ENCODE measurements at regions not wholly inside any gene's neighbourhood (a gene's known extent, or its start where the extent isn't known, plus 50 kb on each side); places are given as distances from the start of the nearest gene placed in this dataset.

- no peaks in the 10 kb centered on the region for H3K27me3 ChIP-seq (ENCODE audit: control insufficient read depth, insufficient read depth, low read length)
- no peak overlapping the region for H2AFZ ChIP-seq (ENCODE audit: low read length)
- H3K4me2 ChIP-seq (ENCODE audit: extremely low read depth, insufficient read depth, low read length) = no peak overlapping the region
- DNase-seq (ENCODE audit: low read depth in 2 of 2) = no peak
- no peaks in the 10 kb centered on the region for H3K9me3 ChIP-seq (ENCODE audit: control insufficient read depth, insufficient read depth, low read depth, low read length)
- no peak overlapping the region for H3K4me3 ChIP-seq (replicated peaks in 1 of 4; ENCODE audit: control extremely low read depth in 1 of 4, insufficient read depth in 1 of 4, low read depth in 3 of 4, low read length in 4 of 4)
- no peaks in the 10 kb centered on the region for H3K79me2 ChIP-seq (ENCODE audit: control insufficient read depth, insufficient read depth, low read length)
- TF ChIP-seq EZH2 (IDR thresholded peaks at IDR 0.05; ENCODE audit: low read length, missing control alignments) (no peak), CTCF (conservative IDR thresholded peaks at IDR 0.05 in 1 of 2, IDR thresholded peaks at IDR 0.05 in 1 of 2; ENCODE audit: low read depth in 1 of 2, low read length in 2 of 2) (no peak)
- no peak overlapping the region for H3K9ac ChIP-seq (ENCODE audit: insufficient read depth, low read length)
- H3K4me1 ChIP-seq (ENCODE audit: control insufficient read depth, extremely low read depth, insufficient read depth, low read length) = no peaks in the 10 kb centered on the region
- H4K20me1 ChIP-seq (ENCODE audit: control insufficient read depth, extremely low read depth, insufficient read depth, low read length) = no peaks in the 10 kb centered on the region
- H3K27ac ChIP-seq (ENCODE audit: insufficient read depth, low read length) = no peak overlapping the region
- H3K36me3 ChIP-seq (ENCODE audit: control insufficient read depth, insufficient read depth, low read length) = no peaks in the 10 kb centered on the region
Observed at GRCh38 chr16:65617421-65617820, 495.6 kb upstream of the CDH11 start.

- no peaks in the 10 kb centered on the region for H3K79me2 ChIP-seq (ENCODE audit: control insufficient read depth, insufficient read depth, low read length)
- TF ChIP-seq EZH2 (IDR thresholded peaks at IDR 0.05; ENCODE audit: low read length, missing control alignments) (no peak), CTCF (conservative IDR thresholded peaks at IDR 0.05 in 1 of 2, IDR thresholded peaks at IDR 0.05 in 1 of 2; ENCODE audit: low read depth in 1 of 2, low read length in 2 of 2) (no peak)
- no peaks in the 10 kb centered on the region for H3K27me3 ChIP-seq (ENCODE audit: control insufficient read depth, insufficient read depth, low read length)
- no peaks in the 10 kb centered on the region for H3K36me3 ChIP-seq (ENCODE audit: control insufficient read depth, insufficient read depth, low read length)
- H3K9ac ChIP-seq (ENCODE audit: insufficient read depth, low read length) = no peak overlapping the region
- no peak overlapping the region for H3K27ac ChIP-seq (ENCODE audit: insufficient read depth, low read length)
- H3K4me1 ChIP-seq (ENCODE audit: control insufficient read depth, extremely low read depth, insufficient read depth, low read length) = no peaks in the 10 kb centered on the region
- no peaks in the 10 kb centered on the region for H3K9me3 ChIP-seq (ENCODE audit: control insufficient read depth, insufficient read depth, low read depth, low read length)
- H4K20me1 ChIP-seq (ENCODE audit: control insufficient read depth, extremely low read depth, insufficient read depth, low read length) = no peaks in the 10 kb centered on the region
- DNase-seq (ENCODE audit: low read depth in 2 of 2) = peak in 1 of 2 donors; percentile 37
- H2AFZ ChIP-seq (ENCODE audit: low read length) = no peak overlapping the region
- H3K4me2 ChIP-seq (ENCODE audit: extremely low read depth, insufficient read depth, low read length) = no peak overlapping the region
- no peak overlapping the region for H3K4me3 ChIP-seq (replicated peaks in 1 of 4; ENCODE audit: control extremely low read depth in 1 of 4, insufficient read depth in 1 of 4, low read depth in 3 of 4, low read length in 4 of 4)
Observed at GRCh38 chr16:65608455-65608854, 486.6 kb upstream of the CDH11 start.

GRCh38 chr16:65604771-65605170 is 482.9 kb upstream of the CDH11 start:
- H3K79me2 ChIP-seq (ENCODE audit: control insufficient read depth, insufficient read depth, low read length) = no peaks in the 10 kb centered on the region
- no peak overlapping the region for H3K27ac ChIP-seq (ENCODE audit: insufficient read depth, low read length)
- no peak for DNase-seq (ENCODE audit: low read depth in 2 of 2)
- no peaks in the 10 kb centered on the region for H3K27me3 ChIP-seq (ENCODE audit: control insufficient read depth, insufficient read depth, low read length)
- H3K36me3 ChIP-seq (ENCODE audit: control insufficient read depth, insufficient read depth, low read length) = no peaks in the 10 kb centered on the region
- TF ChIP-seq EZH2 (IDR thresholded peaks at IDR 0.05; ENCODE audit: low read length, missing control alignments) (no peak), CTCF (conservative IDR thresholded peaks at IDR 0.05 in 1 of 2, IDR thresholded peaks at IDR 0.05 in 1 of 2; ENCODE audit: low read depth in 1 of 2, low read length in 2 of 2) (no peak)
- no peaks in the 10 kb centered on the region for H4K20me1 ChIP-seq (ENCODE audit: control insufficient read depth, extremely low read depth, insufficient read depth, low read length)
- no peak overlapping the region for H3K4me3 ChIP-seq (replicated peaks in 1 of 4; ENCODE audit: control extremely low read depth in 1 of 4, insufficient read depth in 1 of 4, low read depth in 3 of 4, low read length in 4 of 4)
- H3K4me1 ChIP-seq (ENCODE audit: control insufficient read depth, extremely low read depth, insufficient read depth, low read length) = no peaks in the 10 kb centered on the region
- H3K9ac ChIP-seq (ENCODE audit: insufficient read depth, low read length) = no peak overlapping the region
- no peak overlapping the region for H3K4me2 ChIP-seq (ENCODE audit: extremely low read depth, insufficient read depth, low read length)
- no peak overlapping the region for H2AFZ ChIP-seq (ENCODE audit: low read length)
- H3K9me3 ChIP-seq (ENCODE audit: control insufficient read depth, insufficient read depth, low read depth, low read length) = no peaks in the 10 kb centered on the region
